ENCODE measurements at regions not wholly inside any gene's neighbourhood (a gene's known extent, or its start where the extent isn't known, plus 50 kb on each side); places are given as distances from the start of the nearest gene placed in this dataset.

GRCh38 chr7:54292171-54292925, 249.8 kb upstream of the VSTM2A start:
- SMC1A ChIA-PET (ENCODE audit: uncharacterized antibody, unreplicated experiment): no interaction called here
- FAIRE-seq (no peak), ATAC-seq (no peak), DNase-seq (ENCODE audit: low read depth, low spot score) (no peak)
- intact Hi-C loops (cut with micrococcal nuclease; ENCODE audit: unreplicated experiment): no loop called here
- no peak overlapping the region for H3K4me3 ChIP-seq
- RAD21 ChIA-PET (ENCODE audit: unreplicated experiment): interaction anchor here (0.6 kb wide), 1 partner anchor 99 kb away, joined by 3 read pairs; no protein-coding TSS in a partner anchor
- POLR2A ChIA-PET: no interaction called here
- no peak overlapping the region for H3K9ac ChIP-seq (ENCODE audit: control insufficient read depth, insufficient read depth, low read length)
- no peak overlapping the region for H2AFZ ChIP-seq (ENCODE audit: control insufficient read depth, low read depth, low read length)
- no peak overlapping the region for H3K27ac ChIP-seq (ENCODE audit: control insufficient read depth, insufficient read depth)
- no peak for TF ChIP-seq E2F4 (IDR thresholded peaks at IDR 0.05; ENCODE audit: low read depth, low read length)
- no peak for TF ChIP-seq YBX1 (IDR thresholded peaks at IDR 0.05)
- TF ChIP-seq POLR2AphosphoS5 (IDR thresholded peaks at IDR 0.05; ENCODE audit: low read length): no peak
- no peak for TF ChIP-seq BACH1 (IDR thresholded peaks at IDR 0.05; ENCODE audit: borderline replicate concordance)
- TF ChIP-seq JUNB (IDR thresholded peaks at IDR 0.05): no peak
- no peak for TF ChIP-seq SUZ12 (IDR thresholded peaks at IDR 0.05; ENCODE audit: unreplicated experiment)
- TF ChIP-seq JUND (IDR thresholded peaks at IDR 0.05; ENCODE audit: low read depth, low read length): no peak
- no peak for TF ChIP-seq BRCA1 (IDR thresholded peaks at IDR 0.05; ENCODE audit: low read depth, low read length)
- TF ChIP-seq CBX5 (IDR thresholded peaks at IDR 0.05; ENCODE audit: low read depth): no peak
- TF ChIP-seq MLLT1 (IDR thresholded peaks at IDR 0.05): no peak
- no peak for TF ChIP-seq TCF7 (IDR thresholded peaks at IDR 0.05; ENCODE audit: borderline replicate concordance)
- in situ Hi-C loops (cut with MboI): loop anchor here (10.0 kb wide), 1 partner anchor 78 kb away; no protein-coding TSS in a partner anchor
- H3K79me2 ChIP-seq (ENCODE audit: control insufficient read depth, insufficient read depth, low read length): no peaks in the 10 kb centered on the region
- WGBS (ENCODE audit: insufficient coverage, insufficient replicate concordance, low lambda C conversion rate, missing lambda C conversion rate): 33% methylated on average over 8 of the region's 8 CpGs
- no peaks in the 10 kb centered on the region for H3K36me3 ChIP-seq (ENCODE audit: control insufficient read depth in 2 of 2, insufficient read depth in 2 of 2, low read length in 1 of 2)
- no peak overlapping the region for H3K4me2 ChIP-seq (ENCODE audit: control insufficient read depth, insufficient read depth)
- no peaks in the 10 kb centered on the region for H3K27me3 ChIP-seq (replicated peaks in 1 of 2; ENCODE audit: control insufficient read depth in 2 of 2, insufficient read depth in 2 of 2, low read length in 1 of 2)
- H3K9me3 ChIP-seq (replicated peaks; ENCODE audit: control insufficient read depth, insufficient read depth, low read length): no peaks in the 10 kb centered on the region
- H4K20me1 ChIP-seq (ENCODE audit: control insufficient read depth, insufficient read depth): no peaks in the 10 kb centered on the region
- no TSS peak for BruUV-seq (replicated peaks)
- H3K4me1 ChIP-seq (ENCODE audit: control insufficient read depth, insufficient read depth, low read length): no peaks in the 10 kb centered on the region
- CTCF ChIA-PET: no interaction called here

All from GM12878 (cell line).